ENCODE measurements at regions not wholly inside any gene's neighbourhood (a gene's known extent, or its start where the extent isn't known, plus 50 kb on each side); places are given as distances from the start of the nearest gene placed in this dataset.

GRCh38 chr3:137694836-137695235 lies 69.3 kb upstream of the SOX14 start:
- TF ChIP-seq CTCF (conservative IDR thresholded peaks at IDR 0.05; ENCODE audit: low read length): no peak
- no peak for TF ChIP-seq EZH2phosphoT487 (IDR thresholded peaks at IDR 0.05; ENCODE audit: borderline replicate concordance)
